ENCODE measurements at regions not wholly inside any gene's neighbourhood (a gene's known extent, or its start where the extent isn't known, plus 50 kb on each side); places are given as distances from the start of the nearest gene placed in this dataset.

- DNase-seq (ENCODE audit: low read depth in 1 of 2, low spot score in 2 of 2) (no peak), FAIRE-seq (no peak)
- Histone ChIP-seq H3K4me1 (replicated peaks in 1 of 4; ENCODE audit: control insufficient read depth in 3 of 4, insufficient read depth in 4 of 4, low read length in 3 of 4) (peaks cover 0 to 3% (median 2%) of the 10 kb centered on the region in 4 experiments; a peak in 3 of 7 replicates), H2BK120ac (replicated peaks; ENCODE audit: low read depth, low read length) (no peak overlapping the region), H3K23me2 (ENCODE audit: low read depth, low read length) (no peaks in the 10 kb centered on the region), H3K14ac (ENCODE audit: insufficient read length) (no peak overlapping the region), H4K91ac (replicated peaks; ENCODE audit: insufficient read length, low read length) (no peak overlapping the region), H3K27ac (ENCODE audit: low read depth, low read length) (no peak overlapping the region), H3K79me1 (ENCODE audit: low read depth, low read length) (no peaks in the 10 kb centered on the region), H3K36me3 (ENCODE audit: control insufficient read depth in 2 of 4, insufficient read depth in 4 of 4, low read length in 3 of 4) (no peaks in the 10 kb centered on the region), H3K9ac (replicated peaks in 1 of 4; ENCODE audit: extremely low read depth in 1 of 4, low read depth in 3 of 4, low read length in 3 of 4) (no peak overlapping the region), H2BK15ac (ENCODE audit: low read length) (no peak overlapping the region), H2BK20ac (ENCODE audit: low read length) (no peak overlapping the region), H2BK5ac (ENCODE audit: low read depth, low read length) (no peak overlapping the region), H3K18ac (ENCODE audit: extremely low read depth, low read length) (no peak overlapping the region), H4K8ac (ENCODE audit: extremely low read depth, insufficient read depth, low read length) (no peak overlapping the region), H2AFZ (ENCODE audit: low read length) (no peak overlapping the region), H3K4me3 (ENCODE audit: extremely low read depth in 1 of 4, insufficient read depth in 2 of 4, low read depth in 3 of 4, low read length in 4 of 4) (no peak overlapping the region), H3K56ac (replicated peaks; ENCODE audit: insufficient read length, low read depth, low read length) (no peak overlapping the region), H3K9me3 (ENCODE audit: insufficient read depth in 2 of 2, low read depth in 1 of 2, low read length in 1 of 2) (no peaks in the 10 kb centered on the region), H2BK12ac (ENCODE audit: low read depth, low read length) (no peak overlapping the region), H3K27me3 (replicated peaks in 1 of 4; ENCODE audit: control insufficient read depth in 3 of 4, extremely low read depth in 1 of 4, insufficient read depth in 3 of 4, low read length in 3 of 4) (no peaks in the 10 kb centered on the region), H3K4me2 (ENCODE audit: insufficient read depth in 1 of 2, low read depth in 2 of 2, low read length in 2 of 2) (no peak overlapping the region), H3K4ac (replicated peaks; ENCODE audit: insufficient read length, low read depth, low read length) (no peak overlapping the region), H2AK5ac (ENCODE audit: low read depth, low read length) (no peak overlapping the region), H4K5ac (ENCODE audit: insufficient read length, low read depth, low read length) (no peak overlapping the region), H4K20me1 (replicated peaks in 1 of 2; ENCODE audit: control insufficient read depth in 1 of 2, insufficient read depth in 2 of 2, low read length in 2 of 2) (no peaks in the 10 kb centered on the region), H3K23ac (ENCODE audit: insufficient read length) (no peak overlapping the region), H3K79me2 (ENCODE audit: control insufficient read depth in 1 of 2, insufficient read depth in 2 of 2, low read length in 2 of 2) (no peaks in the 10 kb centered on the region)
- POLR2A ChIA-PET (ENCODE audit: partially characterized antibody), result no interaction called here
- 77% methylated on average over 6 of the region's 6 CpGs; no CpG with 5 or more reads in 1 of the 2 experiments for WGBS, 2 experiments (ENCODE audit: extremely low coverage in 1 of 2, insufficient coverage in 1 of 2, insufficient read length in 1 of 2, insufficient replicate concordance in 2 of 2, low coverage in 1 of 2, low lambda C conversion rate in 2 of 2, missing lambda C conversion rate in 1 of 2)
- CTCF ChIA-PET (ENCODE audit: partially characterized antibody), result no interaction called here
- no peak for TF ChIP-seq ASH2L (IDR thresholded peaks at IDR 0.05; ENCODE audit: low read length)
- no peak for TF ChIP-seq SP1 (IDR thresholded peaks at IDR 0.05; ENCODE audit: low read depth, low read length)
- TF ChIP-seq KDM4A (IDR thresholded peaks at IDR 0.05; ENCODE audit: low read depth, low read length, severe bottlenecking), result no peak
- TF ChIP-seq SUZ12 (IDR thresholded peaks at IDR 0.05; ENCODE audit: low read length), result no peak
- TF ChIP-seq SIN3A (conservative IDR thresholded peaks at IDR 0.05 in 1 of 2, IDR thresholded peaks at IDR 0.05 in 1 of 2; ENCODE audit: low read depth in 1 of 2, low read length in 2 of 2), result no peak
- TF ChIP-seq ZNF274 (IDR thresholded peaks at IDR 0.05; ENCODE audit: borderline replicate concordance, extremely low read depth, low read length), result no peak
- no peak for TF ChIP-seq BACH1 (IDR thresholded peaks at IDR 0.05; ENCODE audit: low read length)
- TF ChIP-seq BRCA1 (IDR thresholded peaks at IDR 0.05; ENCODE audit: low read depth, low read length), result no peak
- TF ChIP-seq ATF3 (IDR thresholded peaks at IDR 0.05; ENCODE audit: insufficient read depth, low read depth, low read length), result no peak
Observed at GRCh38 chr12:46556819-46557524, 184.4 kb upstream of the SLC38A2 start.
